ENCODE measurements at regions not wholly inside any gene's neighbourhood (a gene's known extent, or its start where the extent isn't known, plus 50 kb on each side); places are given as distances from the start of the nearest gene placed in this dataset.
"Not testable (repeated sequence)": the region's sequence is repeated elsewhere in the genome, so short reads cannot be mapped to it uniquely, and the experiment has no call there.

DNA sequence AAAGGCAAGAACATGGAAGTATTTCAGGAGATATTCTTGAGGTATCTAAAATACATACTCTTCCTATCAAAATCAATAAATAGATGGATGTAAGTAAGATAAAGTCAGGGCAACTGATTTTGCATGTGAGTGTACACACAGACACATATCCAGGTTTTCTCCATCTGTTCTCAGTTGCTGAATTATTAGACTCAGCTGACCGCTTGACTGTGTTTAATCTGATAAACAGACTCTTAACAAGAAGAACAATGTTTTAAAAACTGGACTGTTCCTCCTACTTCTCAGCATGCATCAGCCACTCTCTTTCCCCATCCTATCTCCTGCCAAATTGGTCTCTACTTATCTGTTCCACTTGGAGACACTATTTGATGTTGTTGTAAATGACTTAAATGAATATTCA, 73.5 kb downstream of the GOLGA8G start:
- Mint-ChIP-seq H3K4me1 (peaks cover 0 to 11% of the 10 kb centered on the region in 2 donors), H3K27ac (no peak overlapping the region), H3K27me3 (peaks cover 11 to 41% of the 10 kb centered on the region in 2 donors), H3K4me3 (no peak overlapping the region), H3K36me3 (peaks cover 0 to 5% of the 10 kb centered on the region in 2 donors), H3K9me3 (peaks cover 0 to 6% of the 10 kb centered on the region in 2 donors)
- DNase-seq: no peak
- no peak for ATAC-seq (replicated peaks)

DNA sequence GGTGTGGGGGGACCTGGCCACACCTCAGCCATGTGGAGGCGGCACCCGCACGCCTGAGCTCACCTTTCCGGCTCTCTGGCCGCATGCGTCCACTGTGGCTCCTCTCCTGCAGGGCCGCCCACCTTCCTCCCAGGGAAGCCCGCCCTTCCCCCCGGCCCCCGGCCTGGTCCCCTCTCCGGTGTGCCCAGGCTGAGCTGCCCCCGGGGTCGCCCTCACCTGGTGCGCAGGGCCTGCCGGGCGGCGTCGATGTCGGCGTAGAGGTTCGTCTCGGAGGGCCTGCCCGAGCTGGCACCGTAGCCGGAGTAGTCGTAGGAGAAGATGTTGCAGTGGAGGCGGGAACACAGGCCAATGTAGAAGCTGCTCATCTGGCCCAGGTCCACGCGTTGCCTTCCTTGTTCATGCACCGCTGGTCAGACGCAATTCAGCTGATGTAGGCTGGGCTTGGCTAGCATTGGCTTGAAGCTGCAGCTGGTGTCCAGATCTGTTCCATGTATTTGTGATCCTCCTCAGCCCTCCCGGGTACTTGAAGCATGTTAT, 75.3 kb downstream of the GOLGA8G start:
- not testable (repeated sequence) for H3K36me3 Mint-ChIP-seq; H3K27ac Mint-ChIP-seq; H3K9me3 Mint-ChIP-seq; H3K4me3 Mint-ChIP-seq; DNase-seq; ATAC-seq (replicated peaks)
- peaks cover 11 to 36% of the 10 kb centered on the region in 2 donors for H3K27me3 Mint-ChIP-seq
- H3K4me1 Mint-ChIP-seq: peaks cover 0 to 11% of the 10 kb centered on the region in 2 donors

DNA sequence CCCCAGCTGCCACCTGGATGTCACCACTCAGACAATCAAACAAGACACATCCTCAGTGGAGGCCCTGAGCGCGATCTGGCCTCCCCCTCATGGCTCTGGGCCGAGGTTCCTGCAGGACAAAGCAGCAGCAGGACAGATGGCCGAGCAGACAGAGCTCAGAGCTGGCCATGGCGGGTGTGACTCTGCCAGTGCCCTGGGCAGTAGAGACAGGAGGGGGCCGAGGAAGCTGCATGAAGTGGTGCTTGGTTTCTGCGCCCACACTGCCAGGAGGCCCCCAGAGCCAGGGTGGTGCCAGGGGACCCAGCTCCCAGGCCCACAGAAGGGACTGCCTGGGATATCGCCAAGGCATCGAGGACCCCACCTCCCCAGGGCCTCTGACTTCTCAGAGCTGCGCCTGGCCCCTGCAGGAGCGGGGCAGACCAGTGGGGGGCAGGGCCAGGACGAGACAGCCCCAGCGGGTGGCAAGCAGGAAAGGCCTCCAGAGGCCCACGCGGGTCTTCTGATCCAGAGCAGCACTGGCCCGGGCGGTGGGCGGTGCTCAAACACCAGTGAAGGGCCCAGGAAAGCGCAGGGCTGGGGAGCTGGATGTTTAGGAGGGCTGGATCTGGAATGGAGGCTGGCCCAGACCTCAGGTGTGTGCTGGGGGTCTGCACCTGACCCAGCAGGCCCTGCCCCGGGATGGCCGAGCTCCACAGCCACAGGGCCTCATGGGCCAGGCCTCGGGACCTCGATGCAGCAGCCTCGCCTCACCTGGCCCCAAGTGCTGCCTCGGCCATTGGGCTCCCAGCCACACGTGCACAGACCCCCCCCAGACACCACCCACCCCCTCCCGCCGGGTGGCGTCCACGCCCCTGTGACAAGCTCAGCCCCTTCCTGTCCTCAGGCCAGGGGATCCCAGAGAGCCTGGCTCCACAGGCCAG, 76.0 kb downstream of the GOLGA8G start:
- Mint-ChIP-seq H3K4me3 (no peak overlapping the region), H3K4me1 (peaks cover 0 to 11% of the 10 kb centered on the region in 2 donors)
- ATAC-seq (replicated peaks): no peak

DNA sequence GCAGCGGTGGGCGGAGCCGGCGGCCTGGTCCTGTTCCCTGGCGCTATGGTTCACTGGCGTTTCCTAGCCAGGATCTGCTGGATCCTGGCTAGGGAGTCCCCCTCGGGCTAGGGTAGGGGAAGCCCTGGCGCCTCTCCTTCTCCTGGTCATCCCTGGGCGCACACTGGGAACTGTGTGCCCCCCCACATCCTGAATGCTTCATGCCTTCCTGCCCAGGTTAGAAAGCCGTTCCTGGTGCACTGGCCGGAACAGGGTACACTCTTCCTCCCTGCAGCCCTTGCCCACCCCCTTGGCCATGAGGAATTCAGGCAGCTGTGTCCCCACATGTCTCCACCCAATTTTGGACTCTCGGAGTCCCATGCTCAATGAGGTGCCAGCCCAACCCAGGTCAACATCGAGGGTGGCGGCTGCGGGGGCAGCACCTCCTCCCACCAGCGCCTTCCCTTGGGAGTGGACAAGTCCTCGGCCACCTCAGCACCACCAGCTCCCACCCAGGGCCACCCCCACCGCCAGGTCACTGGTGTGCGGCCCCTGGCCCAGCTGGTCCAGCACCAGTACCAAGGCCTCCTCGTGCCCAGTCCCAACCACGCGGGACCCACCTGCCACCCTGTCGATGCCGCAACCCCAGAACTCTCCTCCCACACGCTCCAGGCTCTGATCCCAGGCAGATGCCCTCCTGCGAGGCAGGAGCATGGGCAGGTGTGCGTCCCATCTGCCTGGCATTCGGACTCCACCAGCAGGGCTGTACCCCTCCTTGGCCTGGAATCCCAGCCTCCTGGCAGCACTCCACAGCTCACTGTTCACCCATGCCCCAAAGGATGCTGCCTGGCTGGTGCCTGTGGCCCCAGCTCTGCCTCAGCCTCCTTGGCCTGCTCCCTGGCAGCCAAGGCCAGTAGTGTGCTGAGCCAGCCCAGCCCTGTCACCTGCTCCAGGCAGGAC, 77.0 kb downstream of the GOLGA8G start:
- H3K27ac Mint-ChIP-seq; H3K36me3 Mint-ChIP-seq; H3K4me3 Mint-ChIP-seq; ATAC-seq (replicated peaks); H3K9me3 Mint-ChIP-seq: not testable (repeated sequence)
- Mint-ChIP-seq H3K4me1 (peaks cover 0 to 11% of the 10 kb centered on the region in 2 donors), H3K27me3 (peaks cover 11 to 36% of the 10 kb centered on the region in 2 donors)
- peak; percentile 1 for DNase-seq

More for the DNA sequence above, 76.0 kb downstream of the GOLGA8G start:
- no peak overlapping the region for H3K27ac Mint-ChIP-seq
- H3K9me3 Mint-ChIP-seq: peaks cover 0 to 4% of the 10 kb centered on the region in 2 donors
- no peak for DNase-seq
- peaks cover 0 to 5% of the 10 kb centered on the region in 2 donors for H3K36me3 Mint-ChIP-seq
- peaks cover 11 to 36% of the 10 kb centered on the region in 2 donors for H3K27me3 Mint-ChIP-seq

DNA sequence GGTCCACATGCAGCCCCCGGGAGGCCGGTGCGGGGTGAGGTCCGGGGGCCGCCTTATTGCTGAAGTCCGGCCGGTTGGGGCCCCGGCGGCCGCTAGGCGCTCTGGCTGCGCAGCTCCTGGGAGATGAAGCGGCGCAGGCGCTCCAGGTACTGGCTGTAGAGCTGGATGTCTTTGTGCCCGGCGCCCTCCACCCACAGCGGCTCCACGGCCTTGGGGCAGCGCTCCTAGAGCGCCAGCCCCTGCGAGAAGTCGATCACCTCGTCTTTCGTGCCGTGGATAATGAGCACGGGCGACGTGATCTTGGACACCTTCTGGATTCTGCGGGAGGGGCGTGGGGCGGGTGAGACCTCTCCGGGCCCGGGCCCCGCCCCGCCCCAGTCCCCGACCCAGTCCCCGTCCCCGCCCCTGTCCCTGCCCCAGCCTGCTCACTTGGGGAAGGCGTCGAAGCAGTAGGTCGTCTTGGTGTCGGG, 76.3 kb downstream of the GOLGA8F start:
- DNase-seq; H3K9me3 Mint-ChIP-seq; H3K36me3 Mint-ChIP-seq; ATAC-seq (replicated peaks); H3K27ac Mint-ChIP-seq; H3K4me3 Mint-ChIP-seq: not testable (repeated sequence)
- Mint-ChIP-seq H3K4me1 (peaks cover 0 to 11% of the 10 kb centered on the region in 2 donors), H3K27me3 (peaks cover 11 to 33% of the 10 kb centered on the region in 2 donors)

Measured in stimulated activated naive B cell treated with anti-CD40 and anti-IgM and Interleukin-4, amounts not matched to agents 10 μg/mL and 1 μg/mL and 100 μg/mL, for 72 hours (primary cell).